Stimulated activated effector memory CD8-positive, alpha-beta T cell treated with anti-CD3 and anti-CD28 coated beads, Interleukin-12 subunit alpha, Interleukin-12 subunit beta, amount 100 ng/mL, for 72 hours (primary cell): ENCODE measurements at regions not wholly inside any gene's neighbourhood (a gene's known extent, or its start where the extent isn't known, plus 50 kb on each side); places are given as distances from the start of the nearest gene placed in this dataset.
"Not testable (repeated sequence)": the region's sequence is repeated elsewhere in the genome, so short reads cannot be mapped to it uniquely, and the experiment has no call there.

ENCODE experiments used
- ATAC-seq: fragments of 150-1000 bp; cut with Tn5 transposase; 2 replicates; pipeline ENCODE4 v1.10.0; 2021
- DNase-seq, 2 donors: peaks; one replicate each; pipeline ENCODE4 v3.0.0; 2021 to 2022; ENCODE audit warnings: low spot score in 2 of 2
- H3K27ac Mint-ChIP-seq: one replicate; pipeline ENCODE4 v1.8.0; 2022; ENCODE audit warnings: mild to moderate bottlenecking, mixed read lengths
- H3K36me3 Mint-ChIP-seq: one replicate; pipeline ENCODE4 v1.8.0; 2022; ENCODE audit warnings: mild to moderate bottlenecking, mixed read lengths
- H3K4me1 Mint-ChIP-seq: one replicate; pipeline ENCODE4 v1.8.0; 2022; ENCODE audit warnings: mixed read lengths
- H3K4me3 Mint-ChIP-seq: one replicate; pipeline ENCODE4 v1.8.0; 2022; ENCODE audit warnings: mild to moderate bottlenecking, mixed read lengths
- H3K9me3 Mint-ChIP-seq: one replicate; pipeline ENCODE4 v1.8.0; 2022; ENCODE audit warnings: mixed read lengths

GRCh38 chr12:53852992-53853391 lies 85.6 kb upstream of the HOXC13 start:
- no peak overlapping the region for H3K27ac Mint-ChIP-seq
- H3K36me3 Mint-ChIP-seq = no peaks in the 10 kb centered on the region
- ATAC-seq (no peak), DNase-seq (no peak)
- H3K4me3 Mint-ChIP-seq = no peak overlapping the region
- H3K4me1 Mint-ChIP-seq = no peaks in the 10 kb centered on the region
- no peaks in the 10 kb centered on the region for H3K9me3 Mint-ChIP-seq

DNA sequence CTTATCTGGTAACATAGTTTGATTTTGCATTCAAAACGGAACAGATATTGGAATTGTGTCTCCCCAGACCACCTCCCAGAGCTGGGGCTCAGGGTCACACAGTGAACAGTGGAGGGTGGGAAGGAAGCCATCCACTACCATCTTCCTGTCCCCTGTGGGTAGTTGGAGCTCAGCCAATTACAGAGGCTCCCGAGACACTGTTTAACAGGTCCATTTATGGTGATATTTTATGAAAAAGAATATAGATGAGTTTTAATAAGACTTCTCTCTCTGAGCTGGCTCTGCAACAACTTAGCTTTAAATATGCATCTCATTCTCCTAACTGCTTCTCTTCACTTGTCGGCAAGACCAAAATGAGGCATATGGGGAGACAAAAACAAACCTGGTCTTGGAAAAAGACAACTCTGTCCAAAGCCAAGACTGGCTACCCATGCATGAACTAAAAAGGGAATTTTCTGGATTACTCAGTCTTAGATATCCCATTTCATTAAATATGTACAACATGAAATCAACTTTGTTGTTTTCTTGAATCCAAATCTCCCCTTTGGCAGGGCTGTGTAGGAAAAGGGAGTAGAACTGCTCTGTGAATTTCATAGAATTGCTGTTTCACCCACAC lies 83.8 kb upstream of the HOXC13 start:
- no peaks in the 10 kb centered on the region for H3K4me1 Mint-ChIP-seq
- no peak for DNase-seq
- H3K9me3 Mint-ChIP-seq = no peaks in the 10 kb centered on the region
- H3K36me3 Mint-ChIP-seq = no peaks in the 10 kb centered on the region
- no peak for ATAC-seq
- no peak overlapping the region for H3K4me3 Mint-ChIP-seq
- H3K27ac Mint-ChIP-seq = no peak overlapping the region

DNA sequence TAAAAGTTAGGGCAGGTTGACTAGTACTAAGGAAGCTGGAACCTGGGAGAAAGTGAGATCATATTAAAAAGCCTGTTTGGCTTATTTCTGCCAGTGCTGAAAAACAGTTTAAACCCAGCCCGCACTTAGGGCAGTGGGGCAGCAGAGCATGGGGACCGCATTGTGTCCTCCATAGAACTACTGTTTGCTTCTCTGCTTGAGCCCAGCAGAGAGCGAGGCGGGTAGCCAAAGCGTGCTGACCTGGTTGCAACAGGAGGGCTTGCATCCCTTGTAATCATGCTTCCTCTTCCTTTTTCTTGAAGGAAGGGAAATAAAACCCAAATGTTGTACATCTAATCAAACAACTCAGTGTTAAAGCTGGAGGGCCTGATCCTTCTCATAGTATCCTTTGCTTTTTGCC lies 82.5 kb upstream of the HOXC13 start:
- Mint-ChIP-seq H3K9me3 (no peaks in the 10 kb centered on the region), H3K4me3 (no peak overlapping the region), H3K36me3 (no peaks in the 10 kb centered on the region), H3K27ac (no peak overlapping the region), H3K4me1 (no peaks in the 10 kb centered on the region)
- DNase-seq (no peak), ATAC-seq (no peak)

DNA sequence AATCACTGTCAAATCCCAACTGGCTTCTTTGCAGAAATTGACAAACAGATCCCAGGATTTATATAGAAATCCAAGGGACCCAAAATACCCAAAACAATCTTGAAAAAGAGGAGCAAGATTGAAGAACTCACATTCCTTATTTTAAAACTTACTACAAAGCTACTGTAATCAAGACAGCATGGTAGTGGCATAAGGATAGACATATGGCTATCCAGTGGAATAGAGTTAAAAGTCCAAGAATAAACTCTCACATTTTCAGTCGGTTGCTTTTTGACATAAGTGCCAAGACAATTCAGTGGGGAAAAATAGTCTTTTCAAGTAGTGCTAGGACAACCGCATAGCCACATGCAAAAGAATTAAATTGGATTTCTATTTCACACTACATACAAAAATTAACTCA lies 81.0 kb upstream of the HOXC13 start:
- no peak overlapping the region for H3K4me3 Mint-ChIP-seq
- no peaks in the 10 kb centered on the region for H3K36me3 Mint-ChIP-seq
- DNase-seq = no peak
- H3K27ac Mint-ChIP-seq = no peak overlapping the region
- ATAC-seq = no peak
- no peaks in the 10 kb centered on the region for H3K9me3 Mint-ChIP-seq
- no peaks in the 10 kb centered on the region for H3K4me1 Mint-ChIP-seq

GRCh38 chr12:53860426-53861345 lies 77.9 kb upstream of the HOXC13 start:
- ATAC-seq (no peak), DNase-seq (no peak)
- H3K9me3 Mint-ChIP-seq = no peaks in the 10 kb centered on the region
- no peaks in the 10 kb centered on the region for H3K36me3 Mint-ChIP-seq
- H3K4me3 Mint-ChIP-seq = no peak overlapping the region
- H3K4me1 Mint-ChIP-seq = no peaks in the 10 kb centered on the region
- H3K27ac Mint-ChIP-seq = no peak overlapping the region

DNA sequence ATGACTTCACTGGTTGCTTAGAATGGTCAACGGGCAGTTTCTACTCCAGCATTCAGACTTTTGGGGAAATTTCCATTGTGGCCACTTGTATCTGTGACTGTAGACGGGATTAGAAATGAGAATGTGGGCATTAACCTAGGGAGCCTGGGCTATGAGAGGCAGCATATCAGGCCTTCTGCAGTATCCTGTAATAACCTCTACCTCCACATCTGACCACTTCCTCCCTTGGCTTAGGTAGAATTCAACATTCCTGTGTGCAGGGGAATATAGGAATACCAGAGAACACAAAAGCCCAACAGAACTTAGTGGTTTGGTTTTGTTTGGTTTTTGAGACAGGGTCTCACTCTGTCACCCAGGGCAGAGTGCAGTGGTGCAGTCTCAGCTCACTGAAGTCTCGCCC lies 76.4 kb upstream of the HOXC13 start:
- ATAC-seq = no peak
- Mint-ChIP-seq H3K36me3 (no peaks in the 10 kb centered on the region), H3K4me1 (no peaks in the 10 kb centered on the region), H3K4me3 (no peak overlapping the region), H3K9me3 (no peaks in the 10 kb centered on the region), H3K27ac (no peak overlapping the region)
- no peak for DNase-seq

DNA sequence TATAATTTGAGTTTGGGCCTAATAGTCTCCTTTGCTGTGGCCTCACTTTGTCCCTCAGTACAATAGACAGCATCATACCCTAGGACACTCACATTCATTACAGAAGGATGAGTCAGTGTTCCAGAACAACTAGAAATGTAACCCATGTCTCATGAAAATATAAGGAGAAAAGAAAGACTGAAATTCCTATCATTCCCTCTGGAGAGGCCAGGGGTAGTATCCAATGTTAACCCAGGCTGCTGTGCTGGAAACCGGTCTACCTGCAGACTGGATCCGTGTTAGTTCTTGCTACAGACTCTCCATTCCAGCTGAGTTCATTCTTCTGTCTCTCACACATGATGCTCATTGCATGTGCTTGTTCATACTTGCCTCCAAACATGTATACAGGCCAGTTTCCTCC lies 75.8 kb upstream of the HOXC13 start:
- H3K9me3 Mint-ChIP-seq = no peaks in the 10 kb centered on the region
- no peak overlapping the region for H3K4me3 Mint-ChIP-seq
- H3K36me3 Mint-ChIP-seq = no peaks in the 10 kb centered on the region
- H3K4me1 Mint-ChIP-seq = no peaks in the 10 kb centered on the region
- no peak for ATAC-seq
- H3K27ac Mint-ChIP-seq = no peak overlapping the region
- no peak for DNase-seq

DNA sequence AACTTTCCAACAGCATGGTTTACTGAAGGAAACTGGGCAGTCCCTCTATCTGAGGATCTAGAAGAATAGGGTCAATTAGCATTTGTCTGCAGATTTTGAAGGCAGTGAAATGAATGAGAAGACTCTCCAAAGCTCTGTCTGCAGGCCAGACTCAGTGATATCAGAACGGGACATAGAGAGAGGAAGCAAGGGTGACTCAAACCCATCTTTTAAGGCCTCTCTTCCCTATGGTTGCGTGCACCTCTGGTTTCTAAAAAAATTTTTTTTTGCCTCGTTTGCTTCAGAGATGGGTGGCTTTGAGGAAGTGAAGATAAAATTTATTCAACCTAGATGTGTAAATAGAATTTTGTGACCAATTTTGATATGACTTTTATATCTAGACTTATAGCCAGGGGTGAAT lies 71.9 kb upstream of the HOXC13 start:
- no peaks in the 10 kb centered on the region for H3K4me1 Mint-ChIP-seq
- no peak for DNase-seq
- ATAC-seq = no peak
- no peaks in the 10 kb centered on the region for H3K36me3 Mint-ChIP-seq
- H3K9me3 Mint-ChIP-seq = no peaks in the 10 kb centered on the region
- no peak overlapping the region for H3K27ac Mint-ChIP-seq
- no peak overlapping the region for H3K4me3 Mint-ChIP-seq

GRCh38 chr12:53867216-53868012 lies 71.2 kb upstream of the HOXC13 start:
- Mint-ChIP-seq H3K4me3 (no peak overlapping the region), H3K36me3 (no peaks in the 10 kb centered on the region), H3K4me1 (no peaks in the 10 kb centered on the region), H3K9me3 (no peaks in the 10 kb centered on the region), H3K27ac (no peak overlapping the region)
- DNase-seq (no peak), ATAC-seq (peak; percentile 37)

GRCh38 chr12:53868511-53868986 lies 70.1 kb upstream of the HOXC13 start:
- no peak overlapping the region for H3K27ac Mint-ChIP-seq
- ATAC-seq (peak; percentile 11), DNase-seq (no peak)
- no peaks in the 10 kb centered on the region for H3K36me3 Mint-ChIP-seq
- H3K4me3 Mint-ChIP-seq = no peak overlapping the region
- no peaks in the 10 kb centered on the region for H3K4me1 Mint-ChIP-seq
- H3K9me3 Mint-ChIP-seq = no peaks in the 10 kb centered on the region

- Mint-ChIP-seq H3K27ac (no peak overlapping the region), H3K9me3 (no peaks in the 10 kb centered on the region), H3K4me1 (no peaks in the 10 kb centered on the region), H3K36me3 (no peaks in the 10 kb centered on the region), H3K4me3 (no peak overlapping the region)
- DNase-seq = no peak
- ATAC-seq = no peak
These were observed 69.1 kb upstream of the HOXC13 start for GRCh38 chr12:53869500-53869899.

GRCh38 chr12:53870117-53870516 lies 68.5 kb upstream of the HOXC13 start:
- Mint-ChIP-seq H3K27ac (no peak overlapping the region), H3K4me3 (no peak overlapping the region), H3K4me1 (no peaks in the 10 kb centered on the region), H3K36me3 (no peaks in the 10 kb centered on the region), H3K9me3 (no peaks in the 10 kb centered on the region)
- ATAC-seq = no peak
- no peak for DNase-seq

DNA sequence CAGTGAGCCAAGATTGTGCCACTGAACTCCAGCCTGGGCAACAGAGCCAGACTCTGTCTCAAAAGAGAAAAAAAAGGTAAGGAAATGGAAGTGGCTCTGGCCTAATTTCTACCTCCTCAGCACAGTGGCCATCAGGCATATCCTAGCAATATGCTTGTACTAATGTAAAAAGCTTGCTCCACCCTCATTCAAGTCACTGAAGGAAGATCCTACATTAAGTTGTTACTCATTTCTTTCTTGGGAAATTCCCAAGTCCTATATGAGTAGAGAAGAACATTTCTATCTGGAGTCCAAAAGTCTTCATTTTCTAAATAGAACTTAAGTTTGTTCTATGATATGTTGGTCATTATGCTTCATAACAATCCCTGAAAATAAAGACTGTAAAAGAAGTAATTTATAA lies 67.3 kb upstream of the HOXC13 start:
- no peaks in the 10 kb centered on the region for H3K36me3 Mint-ChIP-seq
- H3K4me1 Mint-ChIP-seq = no peaks in the 10 kb centered on the region
- H3K4me3 Mint-ChIP-seq = no peak overlapping the region
- H3K9me3 Mint-ChIP-seq = no peaks in the 10 kb centered on the region
- H3K27ac Mint-ChIP-seq = no peak overlapping the region
- DNase-seq (no peak), ATAC-seq (no peak)

DNA sequence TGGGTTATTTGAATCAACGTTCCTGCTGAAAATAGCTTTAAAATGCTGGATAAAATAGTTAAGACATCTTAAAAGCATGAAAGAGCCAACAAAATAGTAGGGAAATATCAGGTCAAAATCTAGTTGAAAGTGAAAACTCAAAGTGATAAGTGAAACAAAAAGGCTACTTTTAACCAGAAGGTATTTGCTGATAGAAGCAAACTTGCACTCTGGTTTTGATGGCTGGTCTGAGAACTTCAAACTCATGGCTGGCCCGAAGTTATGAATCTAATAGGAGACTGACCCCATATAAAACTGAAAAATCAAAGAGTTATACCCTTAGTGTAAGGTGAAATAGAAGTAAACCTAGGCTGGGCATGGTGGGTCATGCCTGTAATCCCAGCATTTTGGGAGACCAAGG lies 66.3 kb upstream of the HOXC13 start:
- no peaks in the 10 kb centered on the region for H3K36me3 Mint-ChIP-seq
- H3K27ac Mint-ChIP-seq = no peak overlapping the region
- no peaks in the 10 kb centered on the region for H3K4me1 Mint-ChIP-seq
- H3K9me3 Mint-ChIP-seq = no peaks in the 10 kb centered on the region
- ATAC-seq (no peak), DNase-seq (no peak)
- no peak overlapping the region for H3K4me3 Mint-ChIP-seq

- not testable (repeated sequence) for ATAC-seq, H3K27ac Mint-ChIP-seq, DNase-seq, H3K9me3 Mint-ChIP-seq, H3K4me1 Mint-ChIP-seq, H3K4me3 Mint-ChIP-seq, H3K36me3 Mint-ChIP-seq
These were observed 60.7 kb upstream of the HOXC13 start for GRCh38 chr12:53877961-53878360.
